GM06990 (cell line): ENCODE measurements at regions not wholly inside any gene's neighbourhood (a gene's known extent, or its start where the extent isn't known, plus 50 kb on each side); places are given as distances from the start of the nearest gene placed in this dataset.
"Not testable (repeated sequence)": the region's sequence is repeated elsewhere in the genome, so short reads cannot be mapped to it uniquely, and the experiment has no call there.

Experiments
- DNase-seq: peaks from one replicate; pipeline ENCODE4 v3.0.0-alpha.2; 2011; ENCODE audit not compliant: insufficient read length; ENCODE audit errors: extremely low read depth
- H3K27me3 ChIP-seq: replicated peaks from 2 replicates; pipeline ENCODE4 v1.6.0; 2011; ENCODE audit warnings: low read length; ENCODE audit not compliant: control insufficient read depth, insufficient read depth
- H3K36me3 ChIP-seq: 2 replicates; pipeline ENCODE4 v1.5.1; 2011; ENCODE audit warnings: low read length; ENCODE audit not compliant: control insufficient read depth, insufficient read depth
- H3K4me3 ChIP-seq: replicated peaks from 2 replicates; pipeline ENCODE4 v1.5.1; 2011; ENCODE audit warnings: low read depth, mild to moderate bottlenecking, control low read depth, low read length
- TF ChIP-seq, protein P1 (sequence below): IDR thresholded peaks from 2 replicates; pipeline ENCODE4 v1.5.1; 2011; ENCODE audit warnings: low read length, control low read depth, mild to moderate bottlenecking, inconsistent platforms; ENCODE audit not compliant: insufficient read depth, poor library complexity, severe bottlenecking

- no peak for DNase-seq
- TF ChIP-seq, protein P1, sequence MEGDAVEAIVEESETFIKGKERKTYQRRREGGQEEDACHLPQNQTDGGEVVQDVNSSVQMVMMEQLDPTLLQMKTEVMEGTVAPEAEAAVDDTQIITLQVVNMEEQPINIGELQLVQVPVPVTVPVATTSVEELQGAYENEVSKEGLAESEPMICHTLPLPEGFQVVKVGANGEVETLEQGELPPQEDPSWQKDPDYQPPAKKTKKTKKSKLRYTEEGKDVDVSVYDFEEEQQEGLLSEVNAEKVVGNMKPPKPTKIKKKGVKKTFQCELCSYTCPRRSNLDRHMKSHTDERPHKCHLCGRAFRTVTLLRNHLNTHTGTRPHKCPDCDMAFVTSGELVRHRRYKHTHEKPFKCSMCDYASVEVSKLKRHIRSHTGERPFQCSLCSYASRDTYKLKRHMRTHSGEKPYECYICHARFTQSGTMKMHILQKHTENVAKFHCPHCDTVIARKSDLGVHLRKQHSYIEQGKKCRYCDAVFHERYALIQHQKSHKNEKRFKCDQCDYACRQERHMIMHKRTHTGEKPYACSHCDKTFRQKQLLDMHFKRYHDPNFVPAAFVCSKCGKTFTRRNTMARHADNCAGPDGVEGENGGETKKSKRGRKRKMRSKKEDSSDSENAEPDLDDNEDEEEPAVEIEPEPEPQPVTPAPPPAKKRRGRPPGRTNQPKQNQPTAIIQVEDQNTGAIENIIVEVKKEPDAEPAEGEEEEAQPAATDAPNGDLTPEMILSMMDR, result no peak
Measured at GRCh38 chr2:136693966-136694365, 71.4 kb upstream of the THSD7B start.

DNA sequence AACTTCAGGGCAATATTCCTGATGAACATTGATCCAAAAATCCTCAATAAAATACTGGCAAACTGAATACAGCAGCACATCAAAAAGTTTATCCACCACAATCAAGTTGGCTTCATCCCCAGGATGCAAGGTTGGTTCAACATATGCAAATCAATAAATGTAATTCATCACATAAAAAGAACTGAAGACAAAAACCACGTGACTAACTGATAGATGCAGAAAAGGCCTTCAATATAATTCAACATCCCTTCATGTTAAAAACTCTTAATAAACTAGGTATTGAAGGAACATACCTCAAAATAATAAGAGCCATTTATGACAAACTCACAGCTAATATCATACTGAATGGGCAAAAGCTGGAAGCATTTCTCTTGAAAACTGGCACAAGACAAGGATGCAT, 85.3 kb upstream of the THSD7B start:
- not testable (repeated sequence) for H3K36me3 ChIP-seq, H3K27me3 ChIP-seq, DNase-seq, H3K4me3 ChIP-seq

More at GRCh38 chr2:136693966-136694365, 71.4 kb upstream of the THSD7B start:
- H3K4me3 ChIP-seq, result no peak overlapping the region
- no peaks in the 10 kb centered on the region for H3K27me3 ChIP-seq
- no peaks in the 10 kb centered on the region for H3K36me3 ChIP-seq

GRCh38 chr2:136665736-136666135, 99.6 kb upstream of the THSD7B start:
- TF ChIP-seq, protein P1, result no peak
- H3K27me3 ChIP-seq, result no peaks in the 10 kb centered on the region
- no peak for DNase-seq
- no peaks in the 10 kb centered on the region for H3K36me3 ChIP-seq
- H3K4me3 ChIP-seq, result no peak overlapping the region

- DNase-seq, result no peak
- Histone ChIP-seq H3K4me3 (no peak overlapping the region), H3K27me3 (no peaks in the 10 kb centered on the region), H3K36me3 (no peaks in the 10 kb centered on the region)
- TF ChIP-seq, protein P1, result no peak
Measured at GRCh38 chr2:136664713-136665405, 100.5 kb upstream of the THSD7B start.

- TF ChIP-seq, protein P1, result no peak
Measured at GRCh38 chr2:136658201-136658600, 107.1 kb upstream of the THSD7B start.

DNA sequence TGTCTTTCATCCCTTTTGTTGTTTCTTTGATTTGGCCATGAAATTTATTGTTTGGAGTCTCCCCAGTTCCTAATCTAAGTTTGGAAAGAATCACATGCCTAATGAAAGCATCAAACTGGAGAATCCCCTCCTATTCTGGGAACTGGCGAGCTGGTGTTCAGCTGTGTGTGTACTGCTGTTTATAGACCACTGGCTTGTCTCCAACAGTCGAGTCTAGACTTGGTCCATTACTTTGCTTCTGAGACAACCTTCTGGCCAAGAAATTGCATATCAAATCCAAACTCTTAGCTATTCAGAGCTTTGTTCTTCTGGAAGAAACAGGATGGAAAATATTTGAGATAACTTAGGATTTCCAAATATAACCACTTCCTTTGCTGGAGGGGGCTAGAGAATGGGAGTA, 111.5 kb upstream of the THSD7B start:
- TF ChIP-seq, protein P1, result no peak

More at GRCh38 chr2:136658201-136658600, 107.1 kb upstream of the THSD7B start:
- H3K27me3 ChIP-seq, result no peaks in the 10 kb centered on the region; the same call in 1 of the 2 replicates
- H3K36me3 ChIP-seq, result no peaks in the 10 kb centered on the region
- no peak for DNase-seq
- H3K4me3 ChIP-seq, result no peak overlapping the region

More for the DNA sequence above, 111.5 kb upstream of the THSD7B start:
- Histone ChIP-seq H3K36me3 (no peaks in the 10 kb centered on the region), H3K4me3 (no peak overlapping the region), H3K27me3 (no peaks in the 10 kb centered on the region; the same call in 1 of the 2 replicates)
- DNase-seq, result no peak
